Stimulated activated CD4-positive, alpha-beta T cell treated with anti-CD3 and anti-CD28 coated beads, TNF-alpha, amount 100 ng/mL, for 1 hour (primary cell): ENCODE measurements at regions not wholly inside any gene's neighbourhood (a gene's known extent, or its start where the extent isn't known, plus 50 kb on each side); places are given as distances from the start of the nearest gene placed in this dataset.
"Not testable (repeated sequence)": the region's sequence is repeated elsewhere in the genome, so short reads cannot be mapped to it uniquely, and the experiment has no call there.

Experiments
- DNase-seq, 3 donors: peaks; one replicate each; pipeline ENCODE4 v3.0.0-alpha.2; 2020; ENCODE audit warnings: low read depth in 3 of 3, low spot score in 1 of 3

DNA sequence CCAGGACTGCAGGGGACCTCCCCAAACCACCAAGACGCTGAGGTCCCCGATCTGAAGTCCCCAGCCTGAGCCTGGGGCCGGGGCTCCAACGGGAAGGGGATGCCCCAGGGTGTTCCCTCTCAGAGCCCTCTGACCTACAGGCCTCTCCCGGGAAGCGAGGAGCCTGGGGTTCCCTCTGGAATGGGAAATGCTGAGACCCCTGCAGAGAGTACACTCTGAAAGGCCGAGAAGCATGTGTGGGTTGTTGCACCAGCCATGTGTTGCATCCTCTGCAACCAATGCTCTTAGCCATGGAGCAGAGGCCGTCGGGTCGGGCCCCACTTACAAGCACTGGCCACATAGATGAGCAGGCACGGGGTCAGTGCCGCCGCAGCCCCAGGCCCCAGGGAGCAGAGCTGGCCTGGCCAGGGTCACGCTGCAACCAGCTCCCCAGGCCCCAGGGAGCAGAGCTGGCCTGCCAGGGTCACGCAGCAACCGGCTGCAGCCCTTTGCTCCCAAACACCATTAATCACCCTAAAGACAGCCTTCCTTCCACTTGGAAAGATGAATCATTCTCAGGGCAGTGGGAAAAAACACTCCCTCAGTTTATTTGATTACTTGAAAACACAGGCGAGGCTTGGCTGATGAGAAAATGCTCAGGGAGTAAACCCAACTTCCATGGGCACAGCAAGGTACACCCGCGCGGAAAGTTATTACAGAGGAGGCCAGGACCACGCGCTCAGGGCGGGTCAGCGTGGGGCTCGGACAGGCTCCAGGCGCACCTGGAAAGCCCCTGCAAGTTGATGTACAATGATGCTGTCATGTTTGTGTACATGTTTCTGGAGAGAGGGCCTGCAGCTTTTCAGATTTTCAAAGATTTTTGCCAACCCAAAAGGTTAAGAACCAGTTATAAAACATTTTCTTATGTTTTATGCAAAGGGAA, 78.0 kb upstream of the AFDN start:
- DNase-seq = no peak

DNA sequence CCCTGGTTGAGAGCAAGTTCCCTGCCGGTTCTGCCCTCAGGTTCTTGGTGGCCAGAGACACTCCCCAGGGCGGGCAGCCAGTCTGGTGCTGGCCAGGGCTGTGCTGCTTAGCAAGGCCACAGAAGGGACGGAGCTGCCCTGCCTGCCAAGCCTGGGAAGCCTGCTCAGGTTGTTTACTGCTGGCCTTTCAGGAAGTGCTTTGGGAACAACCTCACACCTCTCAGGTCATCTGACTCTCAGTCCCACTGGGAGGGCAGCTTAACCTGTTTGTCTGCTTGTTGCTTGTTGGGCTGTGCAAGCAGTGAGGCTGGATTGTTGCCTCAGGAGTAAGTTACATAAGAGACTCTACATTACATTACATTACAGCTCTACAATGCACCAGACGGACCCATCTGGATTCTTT, 75.8 kb upstream of the AFDN start:
- no peak for DNase-seq

DNA sequence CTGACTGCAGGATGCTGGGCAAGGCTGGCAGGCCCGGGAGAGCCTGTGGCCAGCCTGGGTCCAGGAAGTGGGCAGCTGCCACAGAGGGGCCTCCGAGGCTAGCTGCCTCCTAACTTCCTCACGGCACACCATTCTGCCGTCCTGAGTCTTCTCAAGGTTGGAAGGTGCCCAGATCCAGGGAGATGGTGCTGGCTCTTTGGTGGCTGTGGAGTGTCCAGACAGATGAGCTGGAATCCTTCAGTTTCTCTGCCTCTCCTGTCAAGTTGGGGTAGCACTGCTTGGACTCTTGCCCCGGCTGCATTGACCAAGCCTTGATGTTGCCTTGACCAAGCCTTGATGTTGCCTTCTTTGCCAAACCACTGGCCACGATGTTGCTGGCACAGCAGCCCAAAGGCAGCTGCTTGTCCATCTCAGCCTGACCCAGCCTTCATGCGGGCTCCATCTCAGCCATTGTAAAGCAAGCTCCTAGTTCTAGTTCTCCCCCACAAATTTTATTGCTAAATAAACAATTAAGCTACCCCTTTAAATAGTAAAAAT, 75.1 kb upstream of the AFDN start:
- no peak for DNase-seq

DNA sequence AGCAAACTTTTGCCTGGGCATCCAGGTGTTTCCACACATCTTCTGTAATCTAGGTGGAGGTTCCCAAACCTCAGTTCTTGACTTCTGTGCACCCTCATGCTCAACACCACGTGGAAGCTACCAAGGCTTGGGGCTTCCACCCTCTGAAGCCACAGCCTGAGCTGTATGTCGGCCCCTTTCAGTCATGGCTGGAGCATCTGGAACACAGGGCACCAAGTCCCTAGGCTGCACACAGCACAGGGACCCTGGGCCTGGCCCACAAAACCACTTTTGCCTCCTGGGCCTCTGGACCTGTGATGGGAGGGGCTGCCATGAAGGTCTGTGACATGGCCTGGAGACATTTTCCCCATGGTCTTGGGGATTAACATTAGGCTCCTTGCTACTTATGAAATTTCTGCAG, 73.4 kb upstream of the AFDN start:
- not testable (repeated sequence) for DNase-seq

DNA sequence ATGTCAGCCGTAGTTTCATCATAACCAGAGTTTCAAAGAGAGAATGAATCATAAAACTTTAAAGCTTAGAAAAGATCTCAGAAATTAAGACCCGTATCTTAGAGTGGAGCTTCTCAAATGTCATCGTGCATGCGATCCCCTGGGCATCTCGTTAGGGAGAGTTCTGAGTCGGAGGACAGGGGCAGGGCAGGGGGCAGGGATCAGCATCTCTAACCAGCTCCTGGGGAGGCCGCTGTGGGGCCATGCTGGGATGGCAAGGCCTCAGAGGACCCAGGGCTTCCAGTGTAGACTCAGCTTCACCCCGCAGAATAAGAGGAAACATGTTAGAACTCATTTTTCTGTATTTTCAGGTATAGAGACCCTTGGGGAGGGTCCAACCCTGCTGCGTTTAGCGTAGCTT, 72.0 kb upstream of the AFDN start:
- DNase-seq = no peak

DNA sequence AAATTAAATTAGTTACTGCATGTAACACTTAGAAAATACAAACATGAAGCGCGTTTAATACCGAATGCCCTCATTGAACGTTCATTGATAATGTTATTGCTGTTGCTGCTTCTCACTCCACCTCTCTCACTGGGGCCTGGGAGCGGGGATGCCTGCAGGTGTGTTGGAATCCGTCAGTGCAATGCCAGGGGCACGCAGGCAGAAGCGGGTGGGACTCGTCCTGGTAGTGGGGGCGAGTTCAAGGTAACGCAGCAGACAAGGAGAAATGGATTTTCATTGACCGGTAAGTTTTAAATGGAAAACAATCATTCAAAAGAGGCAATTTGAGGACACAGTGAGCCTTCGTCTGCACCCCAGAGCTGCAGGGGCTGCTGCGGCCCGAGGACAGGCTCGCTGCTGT, 71.2 kb upstream of the AFDN start:
- DNase-seq = no peak

DNA sequence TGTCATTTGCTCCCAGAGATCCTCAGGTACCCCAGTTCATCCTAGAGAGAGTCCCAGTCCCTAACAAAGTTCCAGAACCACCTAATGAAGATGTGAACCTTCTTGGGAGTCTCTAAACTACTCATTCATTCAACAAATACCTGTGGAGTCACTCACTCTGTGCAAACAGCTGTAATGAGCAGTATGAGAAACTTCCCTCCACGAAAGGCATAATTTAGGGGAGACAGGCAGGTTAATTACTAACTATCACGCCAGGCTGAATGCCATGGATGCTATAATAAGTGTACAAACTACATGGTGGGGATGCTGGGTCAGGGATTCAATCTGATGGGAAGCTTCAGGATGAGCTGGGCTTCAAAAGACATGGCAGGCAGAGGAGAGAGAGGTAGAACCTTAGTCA, 70.1 kb upstream of the AFDN start:
- DNase-seq = no peak

DNA sequence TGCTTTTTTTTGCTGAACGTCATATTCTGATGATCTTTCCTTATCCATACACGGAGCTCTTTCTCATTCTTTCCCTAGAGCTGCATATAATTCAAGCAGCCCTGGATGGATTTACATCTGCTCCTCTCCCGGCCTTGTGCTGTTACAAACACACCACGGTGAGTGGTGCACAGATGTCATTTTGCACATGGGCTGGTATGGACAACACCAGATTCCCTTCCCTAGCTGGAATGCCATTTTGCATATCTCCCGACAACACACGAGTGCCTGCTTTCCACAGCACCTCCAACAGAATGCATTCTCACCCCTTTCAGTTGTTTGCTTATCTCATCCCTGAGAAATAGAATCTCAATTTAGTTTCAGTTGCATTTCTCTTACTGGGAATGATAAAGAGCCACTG, 69.5 kb upstream of the AFDN start:
- no peak for DNase-seq

DNA sequence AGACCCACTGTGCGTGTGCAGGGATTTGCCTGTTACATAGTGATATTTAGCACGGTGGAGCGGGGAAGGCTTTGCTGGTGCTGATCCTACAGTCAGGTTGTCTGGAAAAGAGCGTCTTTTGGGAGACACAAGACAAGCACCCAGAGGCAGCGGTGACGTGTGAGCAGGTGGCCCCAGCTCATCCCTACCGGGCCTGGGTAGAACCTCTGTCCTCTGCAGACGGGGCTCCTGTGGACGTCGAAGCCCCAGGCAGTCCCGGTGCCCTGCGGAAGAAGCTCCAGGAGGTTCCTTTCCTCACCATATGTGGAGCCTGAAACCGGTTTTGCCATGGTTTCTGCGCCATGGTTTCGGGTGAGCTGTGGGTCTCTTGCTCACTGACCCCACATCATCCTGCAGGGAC, 68.9 kb upstream of the AFDN start:
- no peak for DNase-seq

DNA sequence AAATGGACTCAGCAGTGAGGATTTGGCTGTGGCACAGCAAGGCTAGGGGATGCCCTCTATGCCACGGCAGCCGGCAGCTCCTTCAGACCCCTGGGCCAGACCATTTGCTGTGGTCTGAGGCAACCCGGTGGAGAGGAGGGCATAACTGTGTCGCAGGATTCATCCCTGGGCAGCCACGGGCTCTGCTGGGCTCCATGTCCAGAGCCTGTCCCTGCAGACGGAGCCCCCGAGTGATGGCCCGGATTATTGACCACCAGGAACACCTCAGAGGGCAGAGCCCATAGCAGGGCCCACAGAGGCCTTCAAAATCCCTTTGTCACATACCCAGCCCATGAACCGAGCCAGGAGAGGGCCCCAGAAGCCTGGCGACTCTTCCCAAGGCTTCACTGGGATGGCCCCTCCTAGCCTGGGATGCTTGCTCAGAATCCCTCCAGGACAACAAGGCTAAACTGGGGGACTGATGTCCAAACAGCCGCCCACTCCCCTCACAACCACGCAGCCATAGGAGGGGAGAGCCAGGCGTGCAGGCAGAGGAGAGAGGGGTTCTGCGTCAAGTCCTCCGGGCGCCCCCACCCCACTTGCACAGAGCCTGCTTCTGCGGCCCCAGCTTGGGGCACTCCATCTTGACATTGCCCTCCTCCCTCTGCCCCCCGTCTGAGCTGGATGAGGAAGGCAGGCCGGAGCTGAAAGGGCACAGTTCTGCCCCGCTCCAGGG, 68.2 kb upstream of the AFDN start:
- no peak for DNase-seq

DNA sequence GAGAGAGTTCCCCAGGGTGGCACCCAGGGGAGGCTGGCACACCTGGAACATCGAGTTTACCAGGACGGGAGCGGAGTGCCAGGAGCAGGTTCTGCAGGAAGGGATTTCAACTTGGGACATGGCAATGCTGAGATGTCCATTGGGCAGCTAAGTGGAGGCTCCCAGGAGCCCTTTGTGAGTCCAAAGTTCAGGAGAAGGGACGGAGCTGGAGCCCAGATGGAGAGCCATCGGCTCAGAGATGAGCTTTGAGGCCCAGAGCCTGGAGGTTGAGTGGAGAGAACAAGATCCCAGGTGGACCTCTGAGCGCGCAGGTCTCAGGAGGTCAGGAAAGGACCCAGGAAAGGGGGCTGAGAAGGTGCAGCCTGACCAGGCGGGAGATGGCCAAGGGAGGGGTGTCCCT, 67.5 kb upstream of the AFDN start:
- DNase-seq = no peak

DNA sequence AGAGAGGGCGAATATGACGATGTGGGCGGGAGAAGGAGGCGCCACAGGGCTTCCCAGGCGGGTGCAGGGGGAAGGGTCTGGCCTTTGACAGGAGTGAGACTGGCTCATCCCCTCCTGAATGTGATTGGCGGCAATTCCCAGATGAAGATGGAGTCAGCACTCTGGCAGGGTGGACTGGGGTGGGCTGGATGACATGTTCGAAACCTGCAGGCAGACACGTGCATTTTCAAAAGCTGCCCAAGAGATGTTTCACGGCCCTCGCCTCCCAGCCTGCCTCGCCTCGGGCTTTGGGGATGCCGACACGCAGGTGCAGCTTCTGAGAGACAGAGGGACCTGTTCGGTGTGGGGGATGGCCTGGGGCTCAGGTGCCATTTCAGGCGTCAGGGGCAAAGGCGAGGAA, 66.8 kb upstream of the AFDN start:
- no peak for DNase-seq

DNA sequence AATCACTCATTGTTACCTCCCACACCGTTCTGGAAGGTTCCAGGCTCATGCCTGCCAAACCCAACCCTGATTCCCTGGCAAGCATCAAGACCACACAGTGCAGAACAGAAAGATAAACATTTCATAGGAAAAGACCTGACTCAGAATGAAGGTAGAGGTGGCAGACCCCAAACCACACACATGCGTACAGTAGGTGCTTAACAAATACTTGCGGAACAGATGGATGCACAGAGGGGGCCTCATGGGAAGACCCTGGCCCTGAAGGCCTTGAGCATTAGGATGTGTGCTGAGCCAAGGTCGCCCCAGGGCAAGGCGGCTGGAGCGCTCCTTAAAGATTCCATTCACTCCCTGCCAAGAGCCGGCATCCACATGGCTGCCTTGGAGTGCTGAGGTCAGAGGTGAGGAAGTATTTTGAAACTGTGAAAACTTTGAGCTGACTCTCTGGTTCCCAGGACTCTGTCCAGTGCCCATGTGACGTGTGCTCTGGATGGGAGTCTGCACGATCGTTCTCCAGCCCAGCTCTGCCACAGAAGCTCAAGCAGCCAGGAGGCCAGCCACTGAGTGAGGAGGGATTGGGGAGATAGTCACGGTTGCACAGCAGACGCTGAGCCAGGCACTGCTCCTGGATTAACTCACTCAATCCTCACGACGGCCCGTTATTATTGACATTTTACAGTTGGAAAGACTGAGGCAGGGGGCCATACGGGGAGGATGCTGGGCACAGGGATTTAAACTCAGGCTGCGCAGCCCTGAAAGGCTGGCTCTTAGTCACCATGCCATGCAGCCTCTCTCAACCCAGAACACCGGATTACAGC, 65.5 kb upstream of the AFDN start:
- DNase-seq = no peak

DNA sequence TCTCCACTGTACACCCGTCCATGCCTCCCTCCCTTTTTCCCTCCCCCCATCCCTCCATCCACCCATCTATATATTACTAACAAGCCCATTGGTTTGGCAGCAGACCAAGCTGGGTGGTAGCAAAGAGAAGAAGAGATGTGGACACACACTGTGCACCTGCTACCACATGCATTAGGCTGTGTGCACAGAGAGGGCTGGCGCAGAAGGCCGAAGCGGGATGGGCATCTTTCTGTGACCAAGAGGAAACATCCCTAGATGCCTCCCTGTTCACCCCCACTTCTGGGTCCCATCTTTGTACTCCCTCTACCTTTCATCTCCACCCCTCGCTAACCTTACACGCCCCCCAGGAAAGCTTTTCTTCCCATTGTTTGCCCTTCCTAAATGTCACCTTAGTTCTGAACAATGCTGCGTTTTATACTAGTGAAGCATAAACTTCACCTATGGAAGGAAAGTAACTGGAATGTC, 64.9 kb upstream of the AFDN start:
- no peak for DNase-seq

DNA sequence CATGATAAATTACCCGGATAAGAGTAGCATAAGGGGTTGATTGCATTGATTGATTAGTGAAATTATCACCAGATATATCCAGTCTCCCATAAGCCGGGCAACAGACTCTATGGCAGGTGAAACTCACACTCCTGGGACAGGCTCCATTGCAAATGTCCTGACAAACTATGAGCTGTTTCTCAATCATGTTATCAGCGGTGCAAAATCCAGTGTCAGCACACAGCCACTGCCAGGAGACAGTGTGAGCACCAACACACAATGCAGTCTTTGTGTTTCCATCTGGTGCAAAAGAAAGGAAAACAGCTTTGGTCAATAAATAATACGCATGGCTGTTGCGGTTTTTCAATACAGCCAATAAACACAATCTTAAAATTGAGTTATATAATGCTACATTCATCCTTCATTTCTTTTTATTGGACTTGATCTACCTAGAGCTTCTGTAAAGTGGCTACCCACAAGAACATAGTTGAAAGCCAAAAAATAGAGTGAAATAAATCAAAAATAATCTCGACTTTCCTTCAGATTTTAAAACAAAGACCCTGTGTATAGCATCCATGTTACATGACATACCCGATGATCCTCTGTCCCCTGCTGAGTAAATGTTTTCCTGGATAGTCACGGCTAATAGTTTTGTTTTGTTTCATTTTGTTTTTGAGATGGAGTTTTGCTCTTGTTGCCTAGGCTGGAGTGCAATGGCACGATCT, 64.3 kb upstream of the AFDN start:
- DNase-seq = no peak

DNA sequence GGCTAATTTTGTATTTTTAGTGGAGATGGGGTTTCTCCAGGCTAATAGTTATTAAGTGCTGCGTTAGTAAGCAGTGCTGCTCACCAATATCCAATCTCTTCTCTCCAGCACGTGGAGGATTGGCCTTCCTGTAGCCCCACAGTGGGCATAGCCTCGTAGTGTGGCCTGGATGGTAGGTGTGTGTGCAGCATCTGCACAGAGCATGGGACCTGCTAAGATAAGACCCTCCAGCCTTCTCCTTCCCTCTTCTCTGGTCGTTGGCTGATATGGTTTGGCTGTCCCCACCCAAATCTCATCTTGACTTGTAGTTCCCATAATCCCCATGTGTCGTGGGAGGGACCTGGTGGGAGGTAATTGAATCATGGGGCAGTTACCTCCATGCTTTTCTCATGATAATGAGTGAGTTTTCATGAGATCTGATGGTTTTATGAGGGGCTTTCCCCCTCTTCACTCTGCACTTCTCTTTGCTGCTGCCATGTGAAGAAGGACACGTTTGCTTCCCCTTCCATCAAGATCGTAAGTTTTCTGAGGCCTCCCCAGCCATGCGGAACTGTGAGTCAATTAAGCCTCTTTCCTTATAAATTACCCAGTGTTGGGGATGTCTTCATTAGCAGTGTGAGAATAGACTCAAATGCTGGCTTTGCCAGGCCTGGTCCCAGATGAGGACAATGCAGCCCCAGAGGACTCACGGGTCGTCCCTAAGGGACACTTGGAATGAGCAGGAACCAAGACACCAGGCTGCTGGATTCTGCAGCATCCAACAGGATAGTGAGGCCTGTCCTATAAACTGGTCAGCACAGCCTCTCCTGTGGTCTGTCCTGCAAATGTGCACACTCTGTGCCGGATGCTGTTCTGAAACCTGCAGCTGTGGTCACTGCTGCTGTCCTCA, 63.4 kb upstream of the AFDN start:
- no peak for DNase-seq

DNA sequence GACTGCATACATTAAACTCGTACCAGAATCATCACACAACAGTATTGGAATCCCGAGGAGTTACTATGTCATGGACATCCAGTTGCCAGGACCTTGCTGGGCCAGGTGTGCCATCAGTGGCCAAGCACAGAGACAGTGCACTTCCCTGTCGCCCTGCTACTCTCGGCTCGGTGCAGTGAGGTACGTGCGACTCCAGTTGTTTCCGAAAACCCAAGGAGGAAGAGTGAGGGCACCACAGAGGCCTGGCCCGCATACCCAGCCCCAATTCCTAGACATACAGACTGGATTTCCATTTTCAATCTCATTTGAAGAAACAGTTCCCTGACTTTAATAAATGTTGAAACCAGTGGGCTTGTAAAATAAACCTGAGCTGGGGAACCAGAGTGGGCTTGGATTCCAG, 62.5 kb upstream of the AFDN start:
- no peak for DNase-seq

DNA sequence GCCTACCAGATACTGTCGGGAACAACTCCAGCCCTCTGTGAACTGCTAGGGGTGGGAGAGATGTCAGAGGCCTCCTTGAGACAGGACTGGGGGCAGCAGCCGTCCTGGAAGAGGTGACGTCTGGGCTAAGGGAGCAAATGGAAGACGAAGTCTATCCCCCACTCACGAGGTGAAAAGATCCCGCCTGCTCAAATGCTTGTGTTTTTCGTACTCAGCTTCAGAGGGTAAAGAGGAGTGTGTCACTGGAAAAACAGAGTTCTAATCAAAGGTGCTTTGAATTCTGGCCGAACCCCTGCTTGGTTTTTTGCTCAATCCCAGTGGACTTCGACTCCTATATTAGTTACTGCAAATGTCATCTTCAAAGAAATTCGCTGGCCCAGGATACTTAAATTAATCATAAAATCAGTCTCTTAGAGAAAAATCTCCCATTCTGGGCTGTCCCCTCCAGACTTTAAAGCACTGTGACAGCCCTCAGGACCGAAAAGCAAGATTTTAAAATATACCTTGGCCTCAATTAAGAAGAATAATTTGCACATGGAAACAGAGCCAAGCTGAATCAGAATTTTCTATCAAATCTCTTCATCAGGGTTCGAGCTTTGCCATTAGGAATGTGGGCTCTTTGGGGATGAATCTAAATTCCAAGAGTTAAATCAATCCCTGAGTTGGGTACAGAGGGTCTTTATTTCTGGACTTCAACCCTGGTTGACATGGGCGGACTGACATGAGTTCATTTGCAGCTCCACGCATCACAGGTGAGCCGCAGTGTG, 61.8 kb upstream of the AFDN start:
- DNase-seq = no peak
